ENCODE measurements at regions not wholly inside any gene's neighbourhood (a gene's known extent, or its start where the extent isn't known, plus 50 kb on each side); places are given as distances from the start of the nearest gene placed in this dataset.

- H3K27ac ChIP-seq = no peak overlapping the region
- no peak overlapping the region for H3K4me3 ChIP-seq
- no peak for TF ChIP-seq HES2 (IDR thresholded peaks at IDR 0.05)
- ATAC-seq = no peak
- no peak for DNase-seq (ENCODE audit: low read depth in 1 of 2, low spot score in 1 of 2)
- no peaks in the 10 kb centered on the region for H3K9me3 ChIP-seq
- no peak for FAIRE-seq
- H3K4me2 ChIP-seq = no peak overlapping the region
- no peaks in the 10 kb centered on the region for H3K4me1 ChIP-seq
- WGBS (ENCODE audit: missing lambda C conversion rate) = 92% methylated on average over 5 of the region's 5 CpGs
- POLR2A ChIA-PET = no interaction called here
- CTCF ChIA-PET = no interaction called here
Measured at GRCh38 chr3:56955492-56956111, 104.9 kb upstream of the SPATA12 start.

- H3K27ac ChIP-seq = no peak overlapping the region
- H3K4me2 ChIP-seq = no peak overlapping the region
- H3K4me1 ChIP-seq = no peaks in the 10 kb centered on the region
- ChIA-PET POLR2A (no interaction called here), CTCF (interaction anchor here (2.0 kb wide), 1 partner anchor 9 kb away, joined by 8 read pairs; no protein-coding TSS in a partner anchor)
- DNase-seq (ENCODE audit: low read depth in 1 of 2, low spot score in 1 of 2) (no peak), ATAC-seq (no peak), FAIRE-seq (no peak)
- TF ChIP-seq CBX8 (IDR thresholded peaks at IDR 0.05) (no peak), E2F6 (IDR thresholded peaks at IDR 0.05; ENCODE audit: borderline replicate concordance, low read depth) (no peak), ESRRA (IDR thresholded peaks at IDR 0.05; ENCODE audit: borderline replicate concordance, low read length) (no peak), NFE2L2 (conservative IDR thresholded peaks at IDR 0.05; ENCODE audit: low read length) (no peak), ZC3H11A (IDR thresholded peaks at IDR 0.05) (no peak), CHD2 (IDR thresholded peaks at IDR 0.05; ENCODE audit: low read length, partially characterized antibody) (no peak), HOXB5 (CRISPR knock-in tag; IDR thresholded peaks at IDR 0.05) (no peak), JUNB (IDR thresholded peaks at IDR 0.05) (no peak), HOXB13 (CRISPR knock-in tag; IDR thresholded peaks at IDR 0.05; ENCODE audit: low read depth) (no peak), ZFP36 (IDR thresholded peaks at IDR 0.05; ENCODE audit: borderline replicate concordance, partially characterized antibody) (no peak), EHMT2 (IDR thresholded peaks at IDR 0.05; ENCODE audit: low read depth) (no peak), HOXA7 (CRISPR knock-in tag; IDR thresholded peaks at IDR 0.05) (no peak)
- 88% methylated on average over 1 of the region's 1 CpG for WGBS (ENCODE audit: missing lambda C conversion rate)
- H3K4me3 ChIP-seq = no peak overlapping the region
- no peaks in the 10 kb centered on the region for H3K9me3 ChIP-seq
Measured at GRCh38 chr3:56954125-56954524, 106.3 kb upstream of the SPATA12 start.

GRCh38 chr3:56952846-56953245, 107.6 kb upstream of the SPATA12 start:
- ChIA-PET POLR2A (no interaction called here), CTCF (interaction anchor here (2.0 kb wide), 1 partner anchor 11 kb away, joined by 8 read pairs; no protein-coding TSS in a partner anchor)

More at GRCh38 chr3:56952846-56953245, 107.6 kb upstream of the SPATA12 start:
- no peak for FAIRE-seq
- TF ChIP-seq CHD2 (IDR thresholded peaks at IDR 0.05; ENCODE audit: low read length, partially characterized antibody) (no peak), MAZ (IDR thresholded peaks at IDR 0.05; ENCODE audit: borderline replicate concordance, low read depth, low read length) (no peak), KDM1A (IDR thresholded peaks at IDR 0.05; ENCODE audit: low read depth) (no peak), TP53 (CRISPR knock-in tag; IDR thresholded peaks at IDR 0.05) (no peak), RARB (CRISPR knock-in tag; IDR thresholded peaks at IDR 0.05) (no peak), REST (IDR thresholded peaks at IDR 0.05) (no peak), FOXS1 (CRISPR knock-in tag; IDR thresholded peaks at IDR 0.05) (no peak), CEBPB (IDR thresholded peaks at IDR 0.05) (no peak), FOSL2 (IDR thresholded peaks at IDR 0.05) (no peak), FOSL2 (CRISPR knock-in tag; IDR thresholded peaks at IDR 0.05) (no peak)
- Histone ChIP-seq H3K9me3 (no peaks in the 10 kb centered on the region), H3K4me1 (no peaks in the 10 kb centered on the region), H3K4me3 (no peak overlapping the region), H3K4me2 (no peak overlapping the region), H3K27ac (no peak overlapping the region)
- 80% methylated on average over 4 of the region's 4 CpGs for WGBS (ENCODE audit: missing lambda C conversion rate)
- DNase-seq (ENCODE audit: low read depth in 1 of 2, low spot score in 1 of 2) = no peak
- ATAC-seq = no peak
